ENCODE measurements at regions not wholly inside any gene's neighbourhood (a gene's known extent, or its start where the extent isn't known, plus 50 kb on each side); places are given as distances from the start of the nearest gene placed in this dataset.

- intact Hi-C loops (cut with DNase I) = no loop called here
- no peak for DNase-seq (ENCODE audit: low spot score)
Observed at GRCh38 chr12:76611533-76611932, 52.0 kb upstream of the OSBPL8 start.

DNA sequence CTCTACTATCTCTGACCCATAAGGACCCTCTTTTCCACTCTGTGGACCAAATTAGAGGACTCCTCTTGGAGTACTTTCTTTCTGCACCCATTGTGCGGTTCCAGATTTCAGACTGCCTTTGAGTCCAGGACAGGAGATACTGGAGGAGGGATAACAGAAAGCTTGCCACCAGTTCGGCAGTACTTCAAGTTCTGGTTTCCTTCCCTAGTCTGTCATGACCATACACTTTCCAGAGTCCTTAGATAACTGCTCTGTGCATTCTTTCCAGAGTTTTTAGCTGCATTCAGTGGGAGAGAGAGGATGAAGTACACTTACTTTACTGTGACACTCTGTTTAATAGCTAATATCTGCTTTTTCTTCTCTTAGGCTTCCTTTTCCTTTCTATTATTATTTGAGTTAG lies 54.8 kb upstream of the OSBPL8 start:
- no peak for DNase-seq (ENCODE audit: low spot score)
- intact Hi-C loops (cut with DNase I) = no loop called here

GRCh38 chr12:76618031-76618430 lies 58.5 kb upstream of the OSBPL8 start:
- DNase-seq (ENCODE audit: low spot score) = no peak
- intact Hi-C loops (cut with DNase I) = loop anchor here in 1 of 2 donors (5.0 kb wide), 1 partner anchor 394 kb away; no protein-coding TSS in a partner anchor

DNA sequence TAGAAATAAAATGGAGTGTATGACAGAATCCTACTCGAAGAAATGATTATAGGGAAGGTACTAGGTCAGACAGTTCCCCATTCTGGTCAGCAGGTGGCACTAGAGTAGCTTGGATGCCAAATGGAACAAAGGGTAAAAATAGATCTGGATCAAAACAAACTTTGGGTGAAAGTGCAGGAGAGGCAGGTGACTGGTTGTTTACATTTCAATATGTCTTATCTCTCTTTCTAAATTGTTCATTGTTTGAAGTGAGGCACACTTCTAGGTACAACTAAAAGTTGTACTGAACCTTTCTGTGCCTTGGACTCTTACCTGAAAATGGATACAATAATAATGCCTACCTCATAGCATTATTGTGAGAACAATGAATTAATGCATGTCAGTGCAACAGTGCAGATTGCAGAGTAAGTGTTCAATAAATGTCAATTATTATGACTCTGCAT lies 62.0 kb upstream of the OSBPL8 start:
- no peak for DNase-seq (ENCODE audit: low spot score)
- intact Hi-C loops (cut with DNase I) = loop anchor here (5.0 to 10.0 kb wide), 2 partner anchors 166 to 173 kb away; no protein-coding TSS in a partner anchor

DNA sequence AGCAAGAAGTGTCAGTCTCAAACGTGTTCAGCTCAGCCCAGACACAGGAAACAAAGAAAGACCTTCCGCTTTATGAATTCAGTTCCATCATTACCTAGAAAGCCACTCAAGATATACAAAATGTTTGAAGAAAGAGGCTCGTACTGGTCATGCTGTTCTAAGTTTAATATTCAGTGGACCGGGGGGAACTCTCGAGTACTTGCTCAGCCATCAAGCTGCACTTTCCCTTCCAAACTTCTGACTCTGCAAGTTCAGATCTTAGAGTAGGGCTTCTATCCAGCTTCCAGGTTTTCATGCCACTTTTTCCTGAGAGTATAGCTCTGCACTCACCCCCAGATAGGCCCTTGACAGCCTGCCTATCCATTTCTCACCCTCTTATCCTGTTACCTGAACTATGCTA lies 62.8 kb upstream of the OSBPL8 start:
- DNase-seq (ENCODE audit: low spot score) = no peak
- intact Hi-C loops (cut with DNase I) = loop anchor here (5.0 to 10.0 kb wide), 2 partner anchors 165 to 172 kb away; no protein-coding TSS in a partner anchor

- no peak for DNase-seq (ENCODE audit: low spot score)
Observed at GRCh38 chr12:76622915-76623314, 63.3 kb upstream of the OSBPL8 start.

GRCh38 chr12:76623931-76624330 lies 64.4 kb upstream of the OSBPL8 start:
- DNase-seq (ENCODE audit: low spot score) = no peak
- intact Hi-C loops (cut with DNase I) = loop anchor here (5.0 to 10.0 kb wide), 2 partner anchors 163 to 171 kb away; no protein-coding TSS in a partner anchor

More at GRCh38 chr12:76622915-76623314, 63.3 kb upstream of the OSBPL8 start:
- intact Hi-C loops (cut with DNase I) = loop anchor here (5.0 to 10.0 kb wide), 2 partner anchors 164 to 172 kb away; no protein-coding TSS in a partner anchor

- intact Hi-C loops (cut with DNase I) = loop anchor here in 1 of 2 donors (10.0 kb wide), 1 partner anchor 167 kb away; no protein-coding TSS in a partner anchor
- no peak for DNase-seq (ENCODE audit: low spot score)
Observed at GRCh38 chr12:76627346-76628135, 68.0 kb upstream of the OSBPL8 start.

DNA sequence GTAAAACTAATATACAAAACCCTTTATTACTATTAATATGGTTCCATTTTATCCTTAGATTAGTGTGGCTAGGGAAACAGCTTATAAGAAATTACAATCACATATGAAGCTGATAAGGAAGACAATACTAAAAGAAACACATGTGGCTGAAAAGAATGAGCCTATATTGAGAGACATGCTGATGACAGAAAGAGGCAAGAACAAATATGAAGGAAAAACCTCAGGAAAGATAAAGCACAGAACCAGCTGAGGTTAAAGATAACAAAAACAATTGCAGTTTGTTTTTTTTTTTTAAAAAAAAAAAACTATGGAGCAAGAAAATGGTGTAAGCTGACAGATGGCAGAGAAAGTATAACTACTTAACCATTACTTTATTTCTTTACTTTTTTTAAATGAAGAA lies 69.2 kb upstream of the OSBPL8 start:
- intact Hi-C loops (cut with DNase I) = loop anchor here in 1 of 2 donors (10.0 kb wide), 1 partner anchor 166 kb away; no protein-coding TSS in a partner anchor

GRCh38 chr12:76631741-76632140 lies 72.2 kb upstream of the OSBPL8 start:
- intact Hi-C loops (cut with DNase I) = no loop called here
- DNase-seq (ENCODE audit: low spot score) = no peak

More for the DNA sequence above, 69.2 kb upstream of the OSBPL8 start:
- DNase-seq (ENCODE audit: low spot score) = no peak

GRCh38 chr12:76633415-76633814 lies 73.8 kb upstream of the OSBPL8 start:
- intact Hi-C loops (cut with DNase I) = no loop called here
- DNase-seq (ENCODE audit: low spot score) = no peak

DNA sequence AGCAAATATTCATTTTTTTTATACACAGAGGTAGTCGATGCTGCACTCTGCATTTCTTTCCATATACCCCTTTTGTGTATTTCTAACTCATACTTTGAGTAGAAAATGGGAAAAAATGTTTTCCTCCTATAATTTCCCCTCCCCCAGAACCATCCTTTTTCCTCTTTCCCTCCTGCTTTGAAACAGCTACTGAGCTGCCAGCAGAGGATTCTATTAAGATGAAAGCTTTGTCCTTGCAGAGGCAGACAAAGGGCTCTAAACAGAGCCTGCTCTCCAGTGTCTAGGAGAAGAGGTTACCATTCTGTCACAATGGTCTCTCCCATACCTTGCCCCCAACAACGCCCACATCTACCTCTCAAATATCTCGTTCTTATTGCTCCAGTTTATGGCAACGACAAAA lies 74.6 kb upstream of the OSBPL8 start:
- intact Hi-C loops (cut with DNase I) = no loop called here
- no peak for DNase-seq (ENCODE audit: low spot score)

- intact Hi-C loops (cut with DNase I) = no loop called here
Observed at GRCh38 chr12:76636121-76636692, 76.6 kb upstream of the OSBPL8 start.

GRCh38 chr12:76637807-76638206 lies 78.2 kb upstream of the OSBPL8 start:
- DNase-seq (ENCODE audit: low spot score) = no peak
- intact Hi-C loops (cut with DNase I) = no loop called here

More at GRCh38 chr12:76636121-76636692, 76.6 kb upstream of the OSBPL8 start:
- no peak for DNase-seq (ENCODE audit: low spot score)

DNA sequence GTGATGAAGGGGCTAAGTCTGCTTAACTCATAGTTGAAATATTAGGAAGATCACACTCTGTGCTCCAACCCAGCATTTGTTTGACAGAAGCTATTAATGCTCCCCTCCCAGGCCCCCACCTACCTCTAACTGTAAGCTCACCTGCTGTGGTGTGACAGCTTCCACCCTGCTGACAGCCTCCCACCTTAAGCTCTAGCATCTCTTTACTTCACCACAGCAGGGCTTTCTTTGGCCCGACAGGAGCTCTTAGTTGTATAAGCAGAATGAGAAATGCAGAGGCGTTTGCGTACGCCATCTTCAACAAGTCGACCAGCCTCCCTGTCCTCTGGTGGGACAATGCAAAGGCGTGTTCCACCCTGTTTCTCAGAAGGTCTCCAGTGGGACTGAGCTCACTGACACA lies 80.1 kb upstream of the OSBPL8 start:
- intact Hi-C loops (cut with DNase I) = loop anchor here in 1 of 2 donors (1.0 kb wide), 1 partner anchor 34 kb away; no protein-coding TSS in a partner anchor
- no peak for DNase-seq (ENCODE audit: low spot score)

- intact Hi-C loops (cut with DNase I) = no loop called here
- no peak for DNase-seq (ENCODE audit: low spot score)
Observed at GRCh38 chr12:76641073-76641472, 81.5 kb upstream of the OSBPL8 start.

GRCh38 chr12:76641961-76642360 lies 82.4 kb upstream of the OSBPL8 start:
- DNase-seq (ENCODE audit: low spot score) = no peak
- intact Hi-C loops (cut with DNase I) = no loop called here

DNA sequence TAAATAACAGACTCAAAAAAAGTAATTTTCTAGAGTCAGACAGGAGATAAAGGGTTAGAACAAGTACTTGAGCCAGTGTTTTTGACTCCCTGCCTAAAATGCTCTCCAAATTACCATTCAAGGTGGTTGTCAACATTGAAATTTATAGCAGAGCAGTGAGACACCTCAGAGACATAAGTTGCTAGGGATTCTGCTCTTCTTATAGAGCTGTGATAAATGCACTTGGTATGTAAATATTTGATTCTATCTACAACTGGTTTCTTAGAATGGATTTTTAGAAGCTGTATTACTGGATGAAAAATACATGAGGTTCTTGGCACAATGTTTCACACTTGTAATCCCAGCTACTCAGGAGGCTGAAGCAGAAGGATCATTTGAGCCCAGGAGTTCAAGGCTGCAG lies 83.9 kb upstream of the OSBPL8 start:
- intact Hi-C loops (cut with DNase I) = no loop called here
- no peak for DNase-seq (ENCODE audit: low spot score)

- intact Hi-C loops (cut with DNase I) = no loop called here
- DNase-seq (ENCODE audit: low spot score) = no peak
Observed at GRCh38 chr12:76644950-76645349, 85.4 kb upstream of the OSBPL8 start.

- intact Hi-C loops (cut with DNase I) = no loop called here
- DNase-seq (ENCODE audit: low spot score) = no peak
Observed at GRCh38 chr12:76645934-76646333, 86.4 kb upstream of the OSBPL8 start.
